NCI-H446 treated with DMSO at 0.1 percent for 48 hours (cell line): ENCODE measurements at regions not wholly inside any gene's neighbourhood (a gene's known extent, or its start where the extent isn't known, plus 50 kb on each side); places are given as distances from the start of the nearest gene placed in this dataset.
A peak's percentile ranks its signal among the peaks of the same experiment; 100 is the strongest.
"Not testable (repeated sequence)": the region's sequence is repeated elsewhere in the genome, so short reads cannot be mapped to it uniquely, and the experiment has no call there.

Experiments used
- DNase-seq: peaks from one replicate; lab custom pipeline; 2025; lab: John Stamatoyannopoulos, UW

- DNase-seq, result no peak
These were observed 314.8 kb downstream of the TSN start for GRCh38 chr2:122070241-122070731.

- no peak for DNase-seq
These were observed 317.2 kb downstream of the TSN start for GRCh38 chr2:122072666-122073065.

- DNase-seq, result no peak
These were observed 318.8 kb downstream of the TSN start for GRCh38 chr2:122074201-122074600.

- no peak for DNase-seq
These were observed 319.9 kb downstream of the TSN start for GRCh38 chr2:122075381-122075780.

- DNase-seq, result no peak
These were observed 321.7 kb downstream of the TSN start for GRCh38 chr2:122077114-122077513.

- DNase-seq, result no peak
These were observed 322.3 kb downstream of the TSN start for GRCh38 chr2:122077771-122078170.

GRCh38 chr2:122078451-122078850, 323.0 kb downstream of the TSN start:
- DNase-seq, result peak; percentile 81

- DNase-seq, result no peak
These were observed 324.4 kb downstream of the TSN start for GRCh38 chr2:122079844-122080243.

- DNase-seq, result no peak
These were observed 324.9 kb downstream of the TSN start for GRCh38 chr2:122080316-122080715.

GRCh38 chr2:122080871-122081270, 325.4 kb downstream of the TSN start:
- DNase-seq, result no peak

GRCh38 chr2:122081751-122082150, 326.3 kb downstream of the TSN start:
- DNase-seq, result no peak

GRCh38 chr2:122083256-122084048, 328.0 kb downstream of the TSN start:
- no peak for DNase-seq

GRCh38 chr2:122085672-122086071, 330.2 kb downstream of the TSN start:
- not testable (repeated sequence) for DNase-seq

- DNase-seq, result no peak
These were observed 339.1 kb downstream of the TSN start for GRCh38 chr2:122094557-122094956.

GRCh38 chr2:122096761-122097160, 341.3 kb downstream of the TSN start:
- DNase-seq, result no peak

- no peak for DNase-seq
These were observed 342.9 kb downstream of the TSN start for GRCh38 chr2:122098306-122098705.

GRCh38 chr2:122100346-122100745, 344.9 kb downstream of the TSN start:
- no peak for DNase-seq

- DNase-seq, result no peak
These were observed 345.3 kb downstream of the TSN start for GRCh38 chr2:122100756-122101155.

GRCh38 chr2:122101319-122101718, 345.9 kb downstream of the TSN start:
- no peak for DNase-seq

- no peak for DNase-seq
These were observed 349.9 kb downstream of the TSN start for GRCh38 chr2:122105171-122105876.

- no peak for DNase-seq
These were observed 350.4 kb downstream of the TSN start for GRCh38 chr2:122105877-122106206.

GRCh38 chr2:122108186-122108585, 352.7 kb downstream of the TSN start:
- DNase-seq, result no peak

GRCh38 chr2:122112216-122113005, 357.0 kb downstream of the TSN start:
- DNase-seq, result no peak
